ENCODE measurements at regions not wholly inside any gene's neighbourhood (a gene's known extent, or its start where the extent isn't known, plus 50 kb on each side); places are given as distances from the start of the nearest gene placed in this dataset.

- intact Hi-C loops (cut with micrococcal nuclease) (no loop called here), dilution Hi-C loops (cut with MboI; ENCODE audit: extremely low pct_ligation_motif_present, low sequenced_read_pairs) (no loop called here)
- no peak for DNase-seq (ENCODE audit: low read depth, low spot score)
- Histone ChIP-seq H3K4me3 (replicated peaks in 1 of 3; ENCODE audit: insufficient read depth in 1 of 3, low read depth in 1 of 3, low read length in 3 of 3) (no peak overlapping the region), H3K4me1 (ENCODE audit: control insufficient read depth, extremely low read depth, insufficient read depth, low read length) (peaks cover 6% of the 10 kb centered on the region), H3K9me3 (replicated peaks; ENCODE audit: control insufficient read depth, insufficient read depth, low read length) (no peaks in the 10 kb centered on the region), H3K9ac (replicated peaks; ENCODE audit: extremely low read depth, insufficient read depth, low read length) (no peak overlapping the region), H2AFZ (ENCODE audit: low read depth, low read length) (no peak overlapping the region), H3K27me3 (ENCODE audit: control insufficient read depth in 2 of 2, insufficient read depth in 2 of 2, low read length in 2 of 2) (no peaks in the 10 kb centered on the region), H3K27ac (ENCODE audit: insufficient read depth, low read depth, low read length) (no peak overlapping the region), H3K4me2 (ENCODE audit: insufficient read depth, low read length) (no peak overlapping the region), H3K36me3 (ENCODE audit: control insufficient read depth in 2 of 2, extremely low read depth in 1 of 2, insufficient read depth in 2 of 2, low read length in 2 of 2) (no peaks in the 10 kb centered on the region), H4K20me1 (replicated peaks; ENCODE audit: control insufficient read depth, extremely low read depth, insufficient read depth, low read length) (no peaks in the 10 kb centered on the region), H3K79me2 (ENCODE audit: control insufficient read depth, insufficient read depth, low read length) (no peaks in the 10 kb centered on the region), H3K9me1 (replicated peaks; ENCODE audit: control insufficient read depth, extremely low read depth, insufficient read depth, low read length) (no peaks in the 10 kb centered on the region)
- no peak for FAIRE-seq
- TF ChIP-seq CTCF (IDR thresholded peaks at IDR 0.05; ENCODE audit: extremely low read depth in 1 of 2, insufficient read depth in 1 of 2, low read depth in 1 of 2, low read length in 2 of 2) (no peak), FOS (IDR thresholded peaks at IDR 0.05; ENCODE audit: borderline replicate concordance, insufficient read depth, low read length) (no peak), MYC (IDR thresholded peaks at IDR 0.05; ENCODE audit: low read depth, low read length) (no peak), POLR2AphosphoS5 (IDR thresholded peaks at IDR 0.05; ENCODE audit: insufficient read depth, low read depth, low read length) (no peak), GATA2 (IDR thresholded peaks at IDR 0.05; ENCODE audit: insufficient read depth, insufficient read length, low read depth, low read length) (no peak), JUN (IDR thresholded peaks at IDR 0.05; ENCODE audit: borderline replicate concordance, insufficient read depth, insufficient read length, low read depth) (no peak), EZH2 (IDR thresholded peaks at IDR 0.05; ENCODE audit: borderline replicate concordance, low read depth, low read length, severe bottlenecking) (no peak), MAX (IDR thresholded peaks at IDR 0.05; ENCODE audit: insufficient read depth, insufficient read length) (no peak), POLR2A (IDR thresholded peaks at IDR 0.05; ENCODE audit: low read depth, low read length) (no peak)
- POLR2A ChIA-PET, result no interaction called here
- CTCF ChIA-PET, result interaction anchor here (0.6 kb wide), 1 partner anchor 17 kb away, joined by 3 read pairs; no protein-coding TSS in a partner anchor
- no TSS peak for BruUV-seq (replicated peaks)
Measured at GRCh38 chr1:244953901-244954300, 89.6 kb upstream of the HNRNPU start.
